ENCODE measurements at regions not wholly inside any gene's neighbourhood (a gene's known extent, or its start where the extent isn't known, plus 50 kb on each side); places are given as distances from the start of the nearest gene placed in this dataset.
"Not testable (repeated sequence)": the region's sequence is repeated elsewhere in the genome, so short reads cannot be mapped to it uniquely, and the experiment has no call there.

DNA sequence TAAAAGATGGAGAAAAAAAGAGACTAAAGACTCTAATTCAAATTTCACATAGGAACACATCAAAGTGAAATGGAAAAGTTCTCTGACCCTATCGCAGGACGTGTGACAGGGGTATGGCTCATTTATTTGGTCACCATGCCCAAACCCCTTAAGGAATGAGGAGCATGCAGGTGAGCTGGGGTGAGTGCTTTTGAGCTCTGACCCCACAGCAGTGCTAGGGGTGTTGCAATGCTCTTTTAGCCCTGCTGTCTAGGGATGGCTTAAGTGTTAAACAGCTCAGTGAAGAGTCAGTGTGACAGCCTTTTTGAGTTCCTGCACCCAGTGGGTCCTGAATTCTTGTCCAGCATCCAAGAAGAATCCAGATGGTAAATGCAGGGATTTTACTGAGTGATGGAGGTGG lies 143.0 kb upstream of the ANKRD55 start:
- no peaks in the 10 kb centered on the region for H3K4me1 ChIP-seq (ENCODE audit: insufficient read depth, low read length, poor library complexity, severe bottlenecking)
- no peak for TF ChIP-seq EZH2 (IDR thresholded peaks at IDR 0.05; ENCODE audit: borderline replicate concordance, low read depth, low read length, poor library complexity, severe bottlenecking)
- TF ChIP-seq, protein P1, sequence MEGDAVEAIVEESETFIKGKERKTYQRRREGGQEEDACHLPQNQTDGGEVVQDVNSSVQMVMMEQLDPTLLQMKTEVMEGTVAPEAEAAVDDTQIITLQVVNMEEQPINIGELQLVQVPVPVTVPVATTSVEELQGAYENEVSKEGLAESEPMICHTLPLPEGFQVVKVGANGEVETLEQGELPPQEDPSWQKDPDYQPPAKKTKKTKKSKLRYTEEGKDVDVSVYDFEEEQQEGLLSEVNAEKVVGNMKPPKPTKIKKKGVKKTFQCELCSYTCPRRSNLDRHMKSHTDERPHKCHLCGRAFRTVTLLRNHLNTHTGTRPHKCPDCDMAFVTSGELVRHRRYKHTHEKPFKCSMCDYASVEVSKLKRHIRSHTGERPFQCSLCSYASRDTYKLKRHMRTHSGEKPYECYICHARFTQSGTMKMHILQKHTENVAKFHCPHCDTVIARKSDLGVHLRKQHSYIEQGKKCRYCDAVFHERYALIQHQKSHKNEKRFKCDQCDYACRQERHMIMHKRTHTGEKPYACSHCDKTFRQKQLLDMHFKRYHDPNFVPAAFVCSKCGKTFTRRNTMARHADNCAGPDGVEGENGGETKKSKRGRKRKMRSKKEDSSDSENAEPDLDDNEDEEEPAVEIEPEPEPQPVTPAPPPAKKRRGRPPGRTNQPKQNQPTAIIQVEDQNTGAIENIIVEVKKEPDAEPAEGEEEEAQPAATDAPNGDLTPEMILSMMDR (conservative IDR thresholded peaks at IDR 0.05; ENCODE audit: low read depth, low read length) = no peak
- no peaks in the 10 kb centered on the region for H3K27me3 ChIP-seq (replicated peaks; ENCODE audit: insufficient read depth, low read depth, low read length, poor library complexity)
- no TSS peak for BruUV-seq (replicated peaks)
- H3K4me3 ChIP-seq (ENCODE audit: low read depth, low read length, poor library complexity, severe bottlenecking) = no peak overlapping the region
- ChIA-PET POLR2A (ENCODE audit: low non-redundant PET) (no interaction called here), CTCF (no interaction called here)
- no peaks in the 10 kb centered on the region for H3K9me3 ChIP-seq (ENCODE audit: low read depth, low read length, poor library complexity, severe bottlenecking)
- intact Hi-C loops (cut with micrococcal nuclease; ENCODE audit: unreplicated experiment) = no loop called here
- no peak for DNase-seq (ENCODE audit: low spot score)
- H3K36me3 ChIP-seq (ENCODE audit: insufficient read depth, low read length, poor library complexity, severe bottlenecking) = no peaks in the 10 kb centered on the region
- H3K27ac ChIP-seq (ENCODE audit: low read depth, low read length, poor library complexity, severe bottlenecking) = no peak overlapping the region

DNA sequence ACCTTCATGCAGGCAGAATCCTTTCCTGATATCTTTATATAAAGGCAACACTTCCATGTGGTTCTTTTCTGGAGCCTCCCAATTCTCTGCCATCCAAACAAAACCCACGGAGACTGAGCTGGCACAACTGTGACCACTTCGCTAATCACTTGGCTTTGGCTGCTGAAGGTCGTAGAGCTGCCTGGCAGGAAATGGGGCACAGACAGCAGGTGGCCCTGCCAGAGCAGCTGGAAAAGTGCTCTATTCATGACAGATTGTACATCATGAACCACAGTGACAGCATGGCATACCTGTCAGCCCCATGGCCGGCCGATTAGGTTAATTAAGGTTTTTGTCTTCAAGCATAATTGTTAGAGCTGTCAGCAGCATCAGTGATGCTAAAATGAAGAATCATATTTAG lies 141.9 kb upstream of the ANKRD55 start:
- Histone ChIP-seq H3K36me3 (ENCODE audit: insufficient read depth, low read length, poor library complexity, severe bottlenecking) (no peaks in the 10 kb centered on the region), H3K4me1 (ENCODE audit: insufficient read depth, low read length, poor library complexity, severe bottlenecking) (no peaks in the 10 kb centered on the region), H3K9me3 (ENCODE audit: low read depth, low read length, poor library complexity, severe bottlenecking) (no peaks in the 10 kb centered on the region), H3K27ac (ENCODE audit: low read depth, low read length, poor library complexity, severe bottlenecking) (no peak overlapping the region), H3K4me3 (ENCODE audit: low read depth, low read length, poor library complexity, severe bottlenecking) (no peak overlapping the region), H3K27me3 (replicated peaks; ENCODE audit: insufficient read depth, low read depth, low read length, poor library complexity) (no peaks in the 10 kb centered on the region)
- DNase-seq (ENCODE audit: low spot score) = no peak
- BruUV-seq (replicated peaks) = no TSS peak
- POLR2A ChIA-PET (ENCODE audit: low non-redundant PET) = no interaction called here
- intact Hi-C loops (cut with micrococcal nuclease; ENCODE audit: unreplicated experiment) = no loop called here
- CTCF ChIA-PET = no interaction called here
- TF ChIP-seq EZH2 (IDR thresholded peaks at IDR 0.05; ENCODE audit: borderline replicate concordance, low read depth, low read length, poor library complexity, severe bottlenecking) = no peak
- TF ChIP-seq, protein P1 (conservative IDR thresholded peaks at IDR 0.05; ENCODE audit: low read depth, low read length) = no peak

DNA sequence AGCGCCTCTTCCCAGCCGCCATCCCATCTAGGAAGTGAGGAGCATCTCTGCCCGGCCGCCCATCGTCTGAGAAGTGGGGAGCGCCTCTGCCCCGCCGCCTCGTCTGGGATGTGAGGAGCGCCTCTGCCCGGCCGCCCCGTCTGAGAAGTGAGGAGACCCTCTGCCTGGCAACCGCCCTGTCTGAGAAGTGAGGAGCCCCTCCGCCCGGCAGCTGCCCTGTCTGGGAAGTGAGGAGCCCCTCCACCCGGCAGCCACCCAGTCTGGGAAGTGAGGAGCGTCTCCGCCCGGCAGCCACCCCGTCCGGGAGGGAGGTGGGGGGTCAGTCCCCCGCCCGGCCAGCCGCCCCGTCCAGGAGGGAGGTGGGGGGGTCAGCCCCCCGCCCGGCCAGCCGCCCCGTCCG lies 139.4 kb upstream of the ANKRD55 start:
- CTCF ChIA-PET; H3K9me3 ChIP-seq (ENCODE audit: low read depth, low read length, poor library complexity, severe bottlenecking); H3K27me3 ChIP-seq (replicated peaks; ENCODE audit: insufficient read depth, low read depth, low read length, poor library complexity); H3K4me3 ChIP-seq (ENCODE audit: low read depth, low read length, poor library complexity, severe bottlenecking); intact Hi-C loops (cut with micrococcal nuclease; ENCODE audit: unreplicated experiment); H3K4me1 ChIP-seq (ENCODE audit: insufficient read depth, low read length, poor library complexity, severe bottlenecking); H3K36me3 ChIP-seq (ENCODE audit: insufficient read depth, low read length, poor library complexity, severe bottlenecking); H3K27ac ChIP-seq (ENCODE audit: low read depth, low read length, poor library complexity, severe bottlenecking); POLR2A ChIA-PET (ENCODE audit: low non-redundant PET); BruUV-seq (replicated peaks); DNase-seq (ENCODE audit: low spot score): not testable (repeated sequence)

DNA sequence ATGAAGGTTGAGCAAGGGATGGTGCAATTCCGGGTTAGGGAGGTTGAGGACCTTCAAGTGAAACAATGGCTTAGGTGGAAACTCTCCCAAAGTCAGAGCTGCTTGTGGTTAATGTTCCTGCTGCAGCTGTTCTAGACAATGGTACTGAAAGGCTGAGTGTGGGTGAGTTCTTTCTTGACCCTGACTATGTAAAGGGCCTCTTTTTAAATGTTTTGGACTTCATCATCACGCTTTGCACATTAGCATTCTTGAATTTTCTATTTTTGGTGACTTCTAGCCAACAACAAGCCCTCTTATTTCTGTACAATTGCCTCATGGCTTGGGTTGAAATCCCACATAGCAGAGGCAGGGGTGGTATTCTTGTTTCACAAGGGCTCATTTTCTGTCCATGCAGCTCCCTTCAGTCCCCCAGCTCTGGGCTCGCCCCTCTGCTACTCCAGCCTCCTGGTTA lies 136.3 kb upstream of the ANKRD55 start:
- ChIA-PET CTCF (no interaction called here), POLR2A (ENCODE audit: low non-redundant PET) (no interaction called here)
- BruUV-seq (replicated peaks) = no TSS peak
- H3K27me3 ChIP-seq (replicated peaks; ENCODE audit: insufficient read depth, low read depth, low read length, poor library complexity) = no peaks in the 10 kb centered on the region
- H3K4me3 ChIP-seq (ENCODE audit: low read depth, low read length, poor library complexity, severe bottlenecking) = no peak overlapping the region
- H3K36me3 ChIP-seq (ENCODE audit: insufficient read depth, low read length, poor library complexity, severe bottlenecking) = no peaks in the 10 kb centered on the region
- DNase-seq (ENCODE audit: low spot score) = no peak
- intact Hi-C loops (cut with micrococcal nuclease; ENCODE audit: unreplicated experiment) = no loop called here
- no peaks in the 10 kb centered on the region for H3K4me1 ChIP-seq (ENCODE audit: insufficient read depth, low read length, poor library complexity, severe bottlenecking)
- TF ChIP-seq, protein P1 (conservative IDR thresholded peaks at IDR 0.05; ENCODE audit: low read depth, low read length) = no peak
- no peak for TF ChIP-seq EZH2 (IDR thresholded peaks at IDR 0.05; ENCODE audit: borderline replicate concordance, low read depth, low read length, poor library complexity, severe bottlenecking)
- no peaks in the 10 kb centered on the region for H3K9me3 ChIP-seq (ENCODE audit: low read depth, low read length, poor library complexity, severe bottlenecking)
- H3K27ac ChIP-seq (ENCODE audit: low read depth, low read length, poor library complexity, severe bottlenecking) = no peak overlapping the region
